ENCODE measurements at regions not wholly inside any gene's neighbourhood (a gene's known extent, or its start where the extent isn't known, plus 50 kb on each side); places are given as distances from the start of the nearest gene placed in this dataset.

DNA sequence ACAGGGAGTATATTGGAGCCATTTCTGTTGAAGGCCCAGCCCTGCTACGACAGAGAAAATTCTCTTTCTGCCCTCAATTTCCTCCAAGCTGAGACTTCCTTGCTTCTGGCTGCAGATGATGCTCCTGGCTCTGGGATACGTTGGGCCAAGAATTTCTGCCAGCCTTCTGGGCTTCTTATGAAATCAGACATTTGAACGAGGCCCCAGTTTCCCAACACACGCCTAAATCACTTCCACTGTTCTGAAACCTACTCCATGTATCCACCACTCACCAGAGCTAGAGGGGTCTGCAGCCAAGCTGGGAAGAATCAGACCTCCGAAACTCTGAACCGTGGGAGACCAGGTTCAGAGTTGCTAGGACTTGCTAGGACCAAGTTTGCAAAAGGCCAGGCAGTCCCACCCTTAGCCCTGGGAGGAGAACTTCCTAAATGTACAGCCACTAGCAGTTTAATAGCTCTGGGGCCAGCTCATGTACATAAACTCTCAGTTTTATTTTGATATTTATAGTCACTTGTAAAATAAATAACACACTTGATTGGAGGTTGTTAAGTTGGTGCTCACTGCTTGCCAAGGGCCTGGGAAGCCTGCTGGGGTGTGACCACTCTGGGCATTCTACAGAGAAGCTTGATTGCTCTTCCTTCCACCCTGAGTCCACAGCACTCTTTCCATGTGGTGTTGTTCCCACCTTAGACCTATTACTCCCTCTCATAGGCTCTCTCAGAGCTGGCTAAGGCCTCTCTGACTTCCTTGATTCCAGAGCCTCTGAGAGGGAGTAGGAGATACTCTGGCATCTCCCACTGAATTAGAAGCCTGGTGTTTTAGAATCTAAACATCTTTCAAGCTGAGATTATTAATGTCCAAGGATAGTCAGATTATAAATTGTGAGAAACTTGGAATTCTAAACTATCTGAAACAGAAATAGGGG is 83.4 kb upstream of the TRABD2B start:
- ChIA-PET CTCF (interaction anchor here (1.6 to 1.7 kb wide), 2 partner anchors 13 to 19 kb away, joined by 3 to 6 read pairs; no protein-coding TSS in a partner anchor), POLR2A (no interaction called here)
- dilution Hi-C loops (cut with MboI; ENCODE audit: extremely low pct_ligation_motif_present, low sequenced_read_pairs) (no loop called here), intact Hi-C loops (cut with micrococcal nuclease) (no loop called here)
- no peak for DNase-seq (ENCODE audit: low read depth, low spot score)
- no TSS peak for BruUV-seq (replicated peaks)
- no peak for TF ChIP-seq GATA2 (IDR thresholded peaks at IDR 0.05; ENCODE audit: insufficient read depth, insufficient read length, low read depth, low read length)
- no peak for TF ChIP-seq MYC (IDR thresholded peaks at IDR 0.05; ENCODE audit: low read depth, low read length)
- TF ChIP-seq JUN (IDR thresholded peaks at IDR 0.05; ENCODE audit: borderline replicate concordance, insufficient read depth, insufficient read length, low read depth) = no peak
- TF ChIP-seq, protein P1, sequence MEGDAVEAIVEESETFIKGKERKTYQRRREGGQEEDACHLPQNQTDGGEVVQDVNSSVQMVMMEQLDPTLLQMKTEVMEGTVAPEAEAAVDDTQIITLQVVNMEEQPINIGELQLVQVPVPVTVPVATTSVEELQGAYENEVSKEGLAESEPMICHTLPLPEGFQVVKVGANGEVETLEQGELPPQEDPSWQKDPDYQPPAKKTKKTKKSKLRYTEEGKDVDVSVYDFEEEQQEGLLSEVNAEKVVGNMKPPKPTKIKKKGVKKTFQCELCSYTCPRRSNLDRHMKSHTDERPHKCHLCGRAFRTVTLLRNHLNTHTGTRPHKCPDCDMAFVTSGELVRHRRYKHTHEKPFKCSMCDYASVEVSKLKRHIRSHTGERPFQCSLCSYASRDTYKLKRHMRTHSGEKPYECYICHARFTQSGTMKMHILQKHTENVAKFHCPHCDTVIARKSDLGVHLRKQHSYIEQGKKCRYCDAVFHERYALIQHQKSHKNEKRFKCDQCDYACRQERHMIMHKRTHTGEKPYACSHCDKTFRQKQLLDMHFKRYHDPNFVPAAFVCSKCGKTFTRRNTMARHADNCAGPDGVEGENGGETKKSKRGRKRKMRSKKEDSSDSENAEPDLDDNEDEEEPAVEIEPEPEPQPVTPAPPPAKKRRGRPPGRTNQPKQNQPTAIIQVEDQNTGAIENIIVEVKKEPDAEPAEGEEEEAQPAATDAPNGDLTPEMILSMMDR (IDR thresholded peaks at IDR 0.05; ENCODE audit: extremely low read depth in 1 of 2, insufficient read depth in 1 of 2, low read depth in 1 of 2, low read length in 2 of 2) = no peak
- TF ChIP-seq FOS (IDR thresholded peaks at IDR 0.05; ENCODE audit: borderline replicate concordance, insufficient read depth, low read length) = no peak
- TF ChIP-seq, protein P2, sequence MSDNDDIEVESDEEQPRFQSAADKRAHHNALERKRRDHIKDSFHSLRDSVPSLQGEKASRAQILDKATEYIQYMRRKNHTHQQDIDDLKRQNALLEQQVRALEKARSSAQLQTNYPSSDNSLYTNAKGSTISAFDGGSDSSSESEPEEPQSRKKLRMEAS (IDR thresholded peaks at IDR 0.05; ENCODE audit: insufficient read depth, insufficient read length) = no peak
- TF ChIP-seq POLR2A (IDR thresholded peaks at IDR 0.05; ENCODE audit: low read depth, low read length) = no peak
- TF ChIP-seq POLR2AphosphoS5 (IDR thresholded peaks at IDR 0.05; ENCODE audit: insufficient read depth, low read depth, low read length) = no peak
- no peak for TF ChIP-seq EZH2 (IDR thresholded peaks at IDR 0.05; ENCODE audit: borderline replicate concordance, low read depth, low read length, severe bottlenecking)
- no peaks in the 10 kb centered on the region for H4K20me1 ChIP-seq (replicated peaks; ENCODE audit: control insufficient read depth, extremely low read depth, insufficient read depth, low read length)
- no peak for FAIRE-seq
- no peak overlapping the region for H3K9ac ChIP-seq (replicated peaks; ENCODE audit: extremely low read depth, insufficient read depth, low read length)
- no peaks in the 10 kb centered on the region for H3K27me3 ChIP-seq (ENCODE audit: control insufficient read depth in 2 of 2, insufficient read depth in 2 of 2, low read length in 2 of 2)
- no peak overlapping the region for H3K27ac ChIP-seq (ENCODE audit: insufficient read depth, low read depth, low read length)
- peaks cover 5% of the 10 kb centered on the region for H3K4me1 ChIP-seq (ENCODE audit: control insufficient read depth, extremely low read depth, insufficient read depth, low read length)
- no peaks in the 10 kb centered on the region for H3K9me1 ChIP-seq (replicated peaks; ENCODE audit: control insufficient read depth, extremely low read depth, insufficient read depth, low read length)
- H3K79me2 ChIP-seq (ENCODE audit: control insufficient read depth, insufficient read depth, low read length) = no peaks in the 10 kb centered on the region
- no peak overlapping the region for H2AFZ ChIP-seq (ENCODE audit: low read depth, low read length)
- H3K9me3 ChIP-seq (replicated peaks; ENCODE audit: control insufficient read depth, insufficient read depth, low read length) = no peaks in the 10 kb centered on the region
- H3K4me2 ChIP-seq (ENCODE audit: insufficient read depth, low read length) = no peak overlapping the region
- no peak overlapping the region for H3K4me3 ChIP-seq (replicated peaks in 1 of 3; ENCODE audit: insufficient read depth in 1 of 3, low read depth in 1 of 3, low read length in 3 of 3)
- no peaks in the 10 kb centered on the region for H3K36me3 ChIP-seq (ENCODE audit: control insufficient read depth in 2 of 2, extremely low read depth in 1 of 2, insufficient read depth in 2 of 2, low read length in 2 of 2)

All from endothelial cell of umbilical vein (primary cell).